OCI-LY7 (cell line): ENCODE measurements at regions not wholly inside any gene's neighbourhood (a gene's known extent, or its start where the extent isn't known, plus 50 kb on each side); places are given as distances from the start of the nearest gene placed in this dataset.

Source experiments
- BruUV-seq: library from RNA; stranded (reverse); fragments of 400-500 nt; replicated peaks from 2 replicates; lab custom pipeline; 2021; lab: Mats Ljungman, UMichigan
- CTCF ChIA-PET: fragments of 300-600 bp; sonication (Branson Sonifier 250); formaldehyde crosslinking; loops from one replicate; lab custom pipeline; 2022; ENCODE audit warnings: antibody characterized with exemption; ENCODE audit not compliant: unreplicated experiment; lab: Charles Lee
- POLR2A ChIA-PET: fragments of 300-600 bp; sonication (Branson Sonifier 250); formaldehyde crosslinking; loops from one replicate; lab custom pipeline; 2022; ENCODE audit warnings: antibody characterized with exemption; lab: Charles Lee
- DNase-seq: peaks from one replicate; pipeline ENCODE4 v3.0.0-alpha.2; 2015; ENCODE audit warnings: low spot score
- H2AFZ ChIP-seq: fragments of 200-600 bp; sonication (generic), shearing (Covaris generic); 2 replicates; pipeline ENCODE4 v1.6.1; 2014; ENCODE audit warnings: mild to moderate bottlenecking, antibody characterized with exemption, low read length, moderate library complexity
- H3K27ac ChIP-seq: fragments of 200-600 bp; sonication (generic); 2 replicates; pipeline ENCODE4 v1.5.1; 2014; ENCODE audit warnings: mixed run types, low read depth, mild to moderate bottlenecking, moderate library complexity, low read length, inconsistent platforms; ENCODE audit not compliant: poor library complexity, severe bottlenecking
- H3K36me3 ChIP-seq: fragments of 200-600 bp; sonication (generic); 2 replicates; pipeline ENCODE4 v1.6.1; 2014; ENCODE audit warnings: mild to moderate bottlenecking, antibody characterized with exemption, low read length, moderate library complexity, mixed read lengths; ENCODE audit not compliant: insufficient read depth
- H3K4me1 ChIP-seq: fragments of 200-600 bp; sonication (generic); 2 replicates; pipeline ENCODE4 v1.5.1; 2014; ENCODE audit warnings: mild to moderate bottlenecking, low read length; ENCODE audit not compliant: insufficient read depth, poor library complexity, severe bottlenecking
- H3K4me2 ChIP-seq: fragments of 200-600 bp; sonication (generic); 2 replicates; pipeline ENCODE4 v1.6.1; 2014; ENCODE audit warnings: mild to moderate bottlenecking, low read length
- H3K4me3 ChIP-seq: fragments of 200-600 bp; sonication (generic); 2 replicates; pipeline ENCODE4 v1.5.1; 2014; ENCODE audit warnings: mild to moderate bottlenecking, low read depth, low read length; ENCODE audit not compliant: poor library complexity, severe bottlenecking
- H3K79me2 ChIP-seq: fragments of 200-600 bp; sonication (generic); 2 replicates; pipeline ENCODE4 v1.6.1; 2016; ENCODE audit warnings: low read depth, mild to moderate bottlenecking, low read length, moderate library complexity, mixed read lengths; ENCODE audit not compliant: insufficient read depth
- H3K9me2 ChIP-seq: fragments of 200-600 bp; sonication (generic); 2 replicates; pipeline ENCODE4 v1.6.1; 2016; ENCODE audit warnings: mild to moderate bottlenecking, low read length, mixed read lengths; ENCODE audit not compliant: insufficient read depth
- H3K9me3 ChIP-seq: fragments of 200-600 bp; sonication (generic); 2 replicates; pipeline ENCODE4 v1.6.1; 2014; ENCODE audit warnings: mild to moderate bottlenecking, mixed run types, low read length, mixed read lengths
- H4K20me1 ChIP-seq: fragments of 200-600 bp; sonication (generic); 2 replicates; pipeline ENCODE4 v1.6.1; 2014; ENCODE audit warnings: mild to moderate bottlenecking, antibody characterized with exemption, low read length, moderate library complexity, mixed read lengths; ENCODE audit not compliant: insufficient read depth
- CTCF ChIP-seq: fragments of 200-600 bp; sonication (generic); conservative IDR thresholded peaks from 2 replicates; pipeline ENCODE4 v1.5.1; 2014; ENCODE audit warnings: mild to moderate bottlenecking, antibody characterized with exemption, low read length, moderate library complexity, mixed read lengths
- EZH2phosphoT487 ChIP-seq: fragments of 200-600 bp; sonication (generic); IDR thresholded peaks from 2 replicates; pipeline ENCODE4 v1.6.1; 2018; ENCODE audit warnings: low read depth, borderline replicate concordance, mild to moderate bottlenecking, mixed run types, antibody characterized with exemption, low read length, moderate library complexity, mixed read lengths
- intact Hi-C: fragments of 100-400 bp; cut with micrococcal nuclease; formaldehyde crosslinking; loops from one replicate; pipeline ENCODE4 v1.10.0; 2022; ENCODE audit not compliant: unreplicated experiment

- no peak overlapping the region for H3K4me3 ChIP-seq
- H3K9me3 ChIP-seq, result no peaks in the 10 kb centered on the region
- CTCF ChIA-PET, result no interaction called here
- H3K27ac ChIP-seq, result no peak overlapping the region
- no TSS peak for BruUV-seq
- no peak for DNase-seq
- no peak overlapping the region for H3K4me2 ChIP-seq
- intact Hi-C loops, result no loop called here
- H4K20me1 ChIP-seq, result no peaks in the 10 kb centered on the region
- no peak for TF ChIP-seq CTCF
- no peak for TF ChIP-seq EZH2phosphoT487
- H3K79me2 ChIP-seq, result no peaks in the 10 kb centered on the region
- POLR2A ChIA-PET, result interaction anchor here (0.7 kb wide), 1 partner anchor 1340 kb away, joined by 19 read pairs; no protein-coding TSS in a partner anchor
- no peaks in the 10 kb centered on the region for H3K4me1 ChIP-seq
- no peaks in the 10 kb centered on the region for H3K9me2 ChIP-seq
- no peaks in the 10 kb centered on the region for H3K36me3 ChIP-seq
- no peak overlapping the region for H2AFZ ChIP-seq
Observed at GRCh38 chr1:98384461-98385141, 276.9 kb upstream of the SNX7 start.

GRCh38 chr1:98382986-98383740, 278.4 kb upstream of the SNX7 start:
- TF ChIP-seq EZH2phosphoT487 (no peak), CTCF (no peak)
- H3K9me3 ChIP-seq, result no peaks in the 10 kb centered on the region
- H4K20me1 ChIP-seq, result no peaks in the 10 kb centered on the region
- no peaks in the 10 kb centered on the region for H3K4me1 ChIP-seq
- ChIA-PET POLR2A (no interaction called here), CTCF (no interaction called here)
- H3K4me3 ChIP-seq, result no peak overlapping the region
- H3K4me2 ChIP-seq, result no peak overlapping the region
- H3K27ac ChIP-seq, result no peak overlapping the region
- H3K9me2 ChIP-seq, result no peaks in the 10 kb centered on the region
- intact Hi-C loops, result no loop called here
- no peak for DNase-seq
- no TSS peak for BruUV-seq
- no peaks in the 10 kb centered on the region for H3K79me2 ChIP-seq
- H3K36me3 ChIP-seq, result no peaks in the 10 kb centered on the region
- H2AFZ ChIP-seq, result no peak overlapping the region

- no peaks in the 10 kb centered on the region for H3K36me3 ChIP-seq
- no peak for TF ChIP-seq EZH2phosphoT487
- TF ChIP-seq CTCF, result no peak
- H3K27ac ChIP-seq, result no peak overlapping the region
- intact Hi-C loops, result no loop called here
- H3K4me1 ChIP-seq, result no peaks in the 10 kb centered on the region
- no peak for DNase-seq
- H3K9me2 ChIP-seq, result no peaks in the 10 kb centered on the region
- no peaks in the 10 kb centered on the region for H4K20me1 ChIP-seq
- no peak overlapping the region for H3K4me2 ChIP-seq
- POLR2A ChIA-PET, result interaction anchor here (1.5 kb wide), 1 partner anchor 10 kb away, joined by 3 read pairs; no protein-coding TSS in a partner anchor
- H3K79me2 ChIP-seq, result no peaks in the 10 kb centered on the region
- H3K4me3 ChIP-seq, result no peak overlapping the region
- no peak overlapping the region for H2AFZ ChIP-seq
- no TSS peak for BruUV-seq
- CTCF ChIA-PET, result no interaction called here
- H3K9me3 ChIP-seq, result no peaks in the 10 kb centered on the region
Observed at GRCh38 chr1:98382586-98382985, 278.9 kb upstream of the SNX7 start.
